Uterus (tissue), 3 donors: ENCODE measurements at regions not wholly inside any gene's neighbourhood (a gene's known extent, or its start where the extent isn't known, plus 50 kb on each side); places are given as distances from the start of the nearest gene placed in this dataset.

Source experiments
- DNase-seq, 2 donors: peaks; one replicate each; pipeline ENCODE4 v3.0.0-alpha.2; 2019 to 2020
- H3K27ac ChIP-seq, 2 donors: fragments of 200-600 bp; sonication (generic); 1 replicate in 1 of 2; 2 replicates in 1 of 2; pipeline ENCODE4 v1.5.1; 2016 to 2018
- H3K27me3 ChIP-seq, 2 donors: fragments of 200-600 bp; sonication (generic); one replicate each; pipeline ENCODE4 v1.5.1; 2018 to 2019; ENCODE audit warnings: control low read depth in 1 of 2
- H3K36me3 ChIP-seq, 2 donors: fragments of 200-600 bp; sonication (generic); one replicate each; pipeline ENCODE4 v1.5.1; 2019; ENCODE audit warnings: control low read depth in 1 of 2
- H3K4me1 ChIP-seq, 2 donors: fragments of 200-600 bp; sonication (generic); one replicate each; pipeline ENCODE4 v1.5.1; 2018 to 2019; ENCODE audit warnings: control low read depth in 1 of 2
- H3K4me3 ChIP-seq, 2 donors: fragments of 200-600 bp; sonication (generic); 1 replicate in 1 of 2; 2 replicates in 1 of 2; pipeline ENCODE4 v1.5.1; 2018 to 2019; ENCODE audit warnings: mild to moderate bottlenecking in 1 of 2
- H3K9me3 ChIP-seq, 2 donors: fragments of 200-600 bp; sonication (generic); one replicate each; pipeline ENCODE4 v1.5.1; 2019; ENCODE audit warnings: control low read depth in 1 of 2
- CTCF ChIP-seq, 4 experiments: fragments of 200-600 bp in 2 of 4; fragments of 450-650 bp in 2 of 4; sonication (generic) in 2 of 4; IDR thresholded peaks; one replicate each; pipeline ENCODE4 v1.5.1; 2016 to 2019; ENCODE audit warnings: antibody characterized with exemption in 4 of 4, mild to moderate bottlenecking in 2 of 4, moderate library complexity in 1 of 4
- POLR2A ChIP-seq, 2 donors: fragments of 450-650 bp; IDR thresholded peaks; one replicate each; pipeline ENCODE4 v1.6.1; 2016; ENCODE audit warnings: antibody characterized with exemption in 2 of 2, mild to moderate bottlenecking in 1 of 2, moderate library complexity in 1 of 2
- intact Hi-C: fragments of 100-400 bp; cut with DNase I; formaldehyde crosslinking; loops from one replicate; pipeline ENCODE4 v1.15.1; 2023; ENCODE audit warnings: low total_unique reads
- donor health status: DM: yes; HTN: yes; CAD: no.

- H3K4me1 ChIP-seq = no peaks in the 10 kb centered on the region
- intact Hi-C loops = no loop called here
- no peaks in the 10 kb centered on the region for H3K9me3 ChIP-seq
- DNase-seq = no peak
- no peaks in the 10 kb centered on the region for H3K27me3 ChIP-seq
- H3K27ac ChIP-seq = no peak overlapping the region
- H3K4me3 ChIP-seq = no peak overlapping the region
- no peak for TF ChIP-seq CTCF (IDR thresholded peaks at IDR 0.05)
- no peak for TF ChIP-seq POLR2A (IDR thresholded peaks at IDR 0.05)
- H3K36me3 ChIP-seq = no peaks in the 10 kb centered on the region
Observed at GRCh38 chr3:193911784-193912340, 224.1 kb upstream of the HES1 start.

GRCh38 chr3:193912621-193913178, 223.2 kb upstream of the HES1 start:
- no peaks in the 10 kb centered on the region for H3K27me3 ChIP-seq
- no peaks in the 10 kb centered on the region for H3K4me1 ChIP-seq
- TF ChIP-seq POLR2A (IDR thresholded peaks at IDR 0.05) = no peak
- no peak for TF ChIP-seq CTCF (IDR thresholded peaks at IDR 0.05)
- no peak overlapping the region for H3K27ac ChIP-seq
- no peak overlapping the region for H3K4me3 ChIP-seq
- DNase-seq = no peak
- H3K36me3 ChIP-seq = no peaks in the 10 kb centered on the region
- intact Hi-C loops = no loop called here
- H3K9me3 ChIP-seq = no peaks in the 10 kb centered on the region

- Histone ChIP-seq H3K36me3 (no peaks in the 10 kb centered on the region), H3K27ac (no peak overlapping the region), H3K4me3 (no peak overlapping the region), H3K27me3 (no peaks in the 10 kb centered on the region), H3K9me3 (no peaks in the 10 kb centered on the region), H3K4me1 (no peaks in the 10 kb centered on the region)
- no peak for DNase-seq
- intact Hi-C loops = no loop called here
- no peak for TF ChIP-seq CTCF (IDR thresholded peaks at IDR 0.05)
- TF ChIP-seq POLR2A (IDR thresholded peaks at IDR 0.05) = no peak
Observed at GRCh38 chr3:193914602-193915001, 221.3 kb upstream of the HES1 start.

- H3K4me1 ChIP-seq = no peaks in the 10 kb centered on the region
Observed at GRCh38 chr3:193915099-193915498, 220.8 kb upstream of the HES1 start.

GRCh38 chr3:193915613-193916012, 220.3 kb upstream of the HES1 start:
- H3K36me3 ChIP-seq = no peaks in the 10 kb centered on the region
- no peak for TF ChIP-seq CTCF (IDR thresholded peaks at IDR 0.05)
- TF ChIP-seq POLR2A (IDR thresholded peaks at IDR 0.05) = no peak
- intact Hi-C loops = no loop called here

More at GRCh38 chr3:193915099-193915498, 220.8 kb upstream of the HES1 start:
- intact Hi-C loops = no loop called here
- no peaks in the 10 kb centered on the region for H3K27me3 ChIP-seq
- H3K4me3 ChIP-seq = no peak overlapping the region
- no peak for TF ChIP-seq POLR2A (IDR thresholded peaks at IDR 0.05)
- TF ChIP-seq CTCF (IDR thresholded peaks at IDR 0.05) = no peak
- no peaks in the 10 kb centered on the region for H3K9me3 ChIP-seq
- no peaks in the 10 kb centered on the region for H3K36me3 ChIP-seq
- no peak for DNase-seq
- H3K27ac ChIP-seq = no peak overlapping the region

More at GRCh38 chr3:193915613-193916012, 220.3 kb upstream of the HES1 start:
- Histone ChIP-seq H3K27ac (no peak overlapping the region), H3K27me3 (no peaks in the 10 kb centered on the region), H3K4me1 (no peaks in the 10 kb centered on the region), H3K4me3 (no peak overlapping the region), H3K9me3 (no peaks in the 10 kb centered on the region)
- DNase-seq = no peak
